ENCODE measurements at regions not wholly inside any gene's neighbourhood (a gene's known extent, or its start where the extent isn't known, plus 50 kb on each side); places are given as distances from the start of the nearest gene placed in this dataset.
A peak's percentile ranks its signal among the peaks of the same experiment; 100 is the strongest.

GRCh38 chr1:192475329-192475728, 100.2 kb upstream of the RGS1 start:
- H3K27ac ChIP-seq, result no peak overlapping the region
- TF ChIP-seq POLR2A (IDR thresholded peaks at IDR 0.05), result no peak
- TF ChIP-seq CTCF (IDR thresholded peaks at IDR 0.05), result no peak
- H3K4me3 ChIP-seq, result peak overlapping the region in 1 of 2 donors; percentile 8
- intact Hi-C loops (cut with DNase I; ENCODE audit: low total_unique reads), result loop anchor here (10.0 kb wide), 1 partner anchor 129 kb away; no protein-coding TSS in a partner anchor
- no peaks in the 10 kb centered on the region for H3K36me3 ChIP-seq (ENCODE audit: low read depth, missing control alignments)
- DNase-seq, result peak; percentile 19
- no peaks in the 10 kb centered on the region for H3K9me3 ChIP-seq
- H3K4me1 ChIP-seq, result no peaks in the 10 kb centered on the region
- no peaks in the 10 kb centered on the region for H3K27me3 ChIP-seq
- 58 to 78% methylated on average over 6 of the region's 6 CpGs for WGBS, 2 donors

GRCh38 chr1:192475970-192476369, 99.6 kb upstream of the RGS1 start:
- Histone ChIP-seq H3K4me3 (peak overlapping the region in 1 of 2 donors; percentile 8), H3K27ac (no peak overlapping the region), H3K9me3 (no peaks in the 10 kb centered on the region), H3K36me3 (ENCODE audit: low read depth, missing control alignments) (no peaks in the 10 kb centered on the region), H3K27me3 (no peaks in the 10 kb centered on the region), H3K4me1 (no peaks in the 10 kb centered on the region)
- DNase-seq, result no peak
- 65 to 68% methylated on average over 3 of the region's 3 CpGs for WGBS, 2 donors
- TF ChIP-seq POLR2A (IDR thresholded peaks at IDR 0.05), result no peak
- intact Hi-C loops (cut with DNase I; ENCODE audit: low total_unique reads), result loop anchor here (10.0 kb wide), 1 partner anchor 129 kb away; no protein-coding TSS in a partner anchor

GRCh38 chr1:192476802-192477298, 98.7 kb upstream of the RGS1 start:
- Histone ChIP-seq H3K4me1 (no peaks in the 10 kb centered on the region), H3K4me3 (no peak overlapping the region), H3K27ac (no peak overlapping the region), H3K9me3 (no peaks in the 10 kb centered on the region), H3K36me3 (ENCODE audit: low read depth, missing control alignments) (no peaks in the 10 kb centered on the region), H3K27me3 (no peaks in the 10 kb centered on the region)
- TF ChIP-seq CTCF (IDR thresholded peaks at IDR 0.05) (no peak), POLR2A (IDR thresholded peaks at IDR 0.05) (no peak)
- intact Hi-C loops (cut with DNase I; ENCODE audit: low total_unique reads), result loop anchor here (10.0 kb wide), 1 partner anchor 128 kb away; no protein-coding TSS in a partner anchor
- 50 to 56% methylated on average over 12 of the region's 12 CpGs for WGBS, 2 donors
- peak; percentile 16 for DNase-seq

GRCh38 chr1:192477630-192478029, 97.9 kb upstream of the RGS1 start:
- no peak overlapping the region for H3K4me3 ChIP-seq
- no peaks in the 10 kb centered on the region for H3K4me1 ChIP-seq
- DNase-seq, result no peak
- TF ChIP-seq POLR2A (IDR thresholded peaks at IDR 0.05) (no peak), CTCF (IDR thresholded peaks at IDR 0.05) (peak; percentile 13 to 45 (median 43))
- intact Hi-C loops (cut with DNase I; ENCODE audit: low total_unique reads), result loop anchor here (10.0 kb wide), 1 partner anchor 127 kb away; no protein-coding TSS in a partner anchor
- H3K36me3 ChIP-seq (ENCODE audit: low read depth, missing control alignments), result no peaks in the 10 kb centered on the region
- no peaks in the 10 kb centered on the region for H3K9me3 ChIP-seq
- 14 to 27% methylated on average over 2 of the region's 2 CpGs for WGBS, 2 donors
- no peaks in the 10 kb centered on the region for H3K27me3 ChIP-seq
- H3K27ac ChIP-seq, result no peak overlapping the region

GRCh38 chr1:192485692-192486436, 89.7 kb upstream of the RGS1 start:
- intact Hi-C loops (cut with DNase I; ENCODE audit: low total_unique reads), result no loop called here
- WGBS, 2 donors, result 39 to 44% methylated on average over 1 of the region's 1 CpG

More at GRCh38 chr1:192485692-192486436, 89.7 kb upstream of the RGS1 start:
- no peak for TF ChIP-seq CTCF (IDR thresholded peaks at IDR 0.05)
- TF ChIP-seq POLR2A (IDR thresholded peaks at IDR 0.05), result no peak
- DNase-seq, result peak; percentile 80
- H3K9me3 ChIP-seq, result no peaks in the 10 kb centered on the region
- no peaks in the 10 kb centered on the region for H3K36me3 ChIP-seq (ENCODE audit: low read depth, missing control alignments)
- no peak overlapping the region for H3K4me3 ChIP-seq
- no peaks in the 10 kb centered on the region for H3K27me3 ChIP-seq
- peak overlapping the region in 1 of 2 donors; percentile 43 for H3K27ac ChIP-seq
- H3K4me1 ChIP-seq, result no peaks in the 10 kb centered on the region
